ENCODE measurements at regions not wholly inside any gene's neighbourhood (a gene's known extent, or its start where the extent isn't known, plus 50 kb on each side); places are given as distances from the start of the nearest gene placed in this dataset.

DNA sequence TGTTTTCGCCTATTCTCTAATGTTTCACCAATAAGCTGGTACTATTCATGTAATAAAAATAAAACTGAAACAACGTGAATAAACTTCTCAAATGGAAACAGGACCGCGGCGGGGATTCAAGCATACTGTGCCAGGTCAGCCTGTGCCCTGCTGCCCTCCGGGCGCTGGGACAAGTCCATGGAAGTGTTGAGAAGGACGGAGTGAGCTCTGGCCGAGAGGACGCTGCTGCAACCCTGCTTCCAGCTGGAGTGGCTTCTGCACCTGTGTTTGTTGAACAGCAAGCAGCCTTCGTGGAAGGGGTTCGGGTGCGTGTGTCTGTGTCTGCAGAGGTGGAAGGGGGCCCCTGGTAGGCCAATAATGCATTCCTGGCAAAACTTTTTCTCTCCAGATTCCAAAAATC lies 50.0 kb upstream of the PCSK6 start:
- no peaks in the 10 kb centered on the region for H3K27me3 Mint-ChIP-seq
- TF ChIP-seq CTCF (IDR thresholded peaks at IDR 0.05), result no peak
- H3K4me3 Mint-ChIP-seq, result no peak overlapping the region
- ATAC-seq, result no peak
- POLR2A ChIA-PET, result no interaction called here
- no peak for DNase-seq
- H3K4me1 Mint-ChIP-seq (ENCODE audit: low read depth), result no peaks in the 10 kb centered on the region
- no peaks in the 10 kb centered on the region for H3K36me3 Mint-ChIP-seq (ENCODE audit: low read depth)
- H3K9me3 Mint-ChIP-seq, result peaks cover 1% of the 10 kb centered on the region
- CTCF ChIA-PET, result no interaction called here
- intact Hi-C loops (cut with micrococcal nuclease), result no loop called here
- H3K27ac Mint-ChIP-seq, result no peak overlapping the region

Data from activated CD8-positive, alpha-beta T cell treated with anti-CD3 and anti-CD28 coated beads for 36 hours (primary cell).